Activated naive CD4-positive, alpha-beta T cell treated with anti-CD3 and anti-CD28 coated beads, Interleukin-2, amount 50 U/mL, for 72 hours (primary cell): ENCODE measurements at regions not wholly inside any gene's neighbourhood (a gene's known extent, or its start where the extent isn't known, plus 50 kb on each side); places are given as distances from the start of the nearest gene placed in this dataset.

Source experiments
- ATAC-seq, 2 donors: fragments of 150-1000 bp; cut with Tn5 transposase; 2 replicates each; pipeline ENCODE4 v1.10.0; 2021; ENCODE audit warnings: mild to moderate bottlenecking in 2 of 2, moderate library complexity in 2 of 2
- DNase-seq, 2 donors: peaks; one replicate each; pipeline ENCODE4 v3.0.0; 2021 to 2022; ENCODE audit warnings: low spot score in 2 of 2
- H3K27ac Mint-ChIP-seq, 2 donors: one replicate each; pipeline ENCODE4 v1.8.0; 2022; ENCODE audit warnings: mild to moderate bottlenecking in 2 of 2, mixed read lengths in 2 of 2
- H3K36me3 Mint-ChIP-seq, 2 donors: one replicate each; pipeline ENCODE4 v1.8.0; 2022; ENCODE audit warnings: mixed read lengths in 2 of 2
- H3K9me3 Mint-ChIP-seq, 2 donors: one replicate each; pipeline ENCODE4 v1.8.0; 2022; ENCODE audit warnings: mixed read lengths in 2 of 2

GRCh38 chr7:13290975-13291374 is 603.5 kb downstream of the ARL4A start:
- Mint-ChIP-seq H3K36me3 (no peaks in the 10 kb centered on the region), H3K27ac (no peak overlapping the region), H3K9me3 (no peaks in the 10 kb centered on the region)
- DNase-seq, result no peak
- no peak for ATAC-seq

- Mint-ChIP-seq H3K36me3 (no peaks in the 10 kb centered on the region), H3K27ac (no peak overlapping the region), H3K9me3 (no peaks in the 10 kb centered on the region)
- ATAC-seq, result no peak
- DNase-seq, result no peak
Measured at GRCh38 chr7:13293264-13294002, 606.0 kb downstream of the ARL4A start.

GRCh38 chr7:13307040-13307439 is 619.6 kb downstream of the ARL4A start:
- Mint-ChIP-seq H3K27ac (no peak overlapping the region), H3K9me3 (peaks cover 0 to 2% of the 10 kb centered on the region in 2 donors), H3K36me3 (no peaks in the 10 kb centered on the region)
- ATAC-seq (no peak), DNase-seq (no peak)

DNA sequence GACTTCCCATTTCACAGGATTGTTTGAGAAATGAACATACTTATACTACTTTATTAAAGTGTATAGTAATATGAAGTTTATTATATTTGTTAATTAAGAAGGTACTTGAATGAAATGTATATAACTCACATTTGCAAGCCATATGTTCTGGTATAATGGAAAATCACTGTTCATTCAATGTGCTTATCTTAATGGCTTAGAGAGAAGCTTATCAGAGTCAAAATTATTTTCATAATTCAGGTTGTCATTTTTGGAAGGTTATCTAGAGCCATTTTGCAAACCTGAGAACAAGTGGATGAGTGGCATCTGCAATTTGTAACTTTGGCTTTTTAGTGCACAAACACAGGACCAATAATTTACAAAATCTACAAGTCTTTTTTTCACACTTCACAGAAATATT is 621.0 kb downstream of the ARL4A start:
- H3K9me3 Mint-ChIP-seq, result peaks cover 0 to 6% of the 10 kb centered on the region in 2 donors
- no peak overlapping the region for H3K27ac Mint-ChIP-seq
- no peaks in the 10 kb centered on the region for H3K36me3 Mint-ChIP-seq
- DNase-seq (no peak), ATAC-seq (no peak)

- Mint-ChIP-seq H3K36me3 (no peaks in the 10 kb centered on the region), H3K27ac (no peak overlapping the region), H3K9me3 (peaks cover 0 to 6% of the 10 kb centered on the region in 2 donors)
- DNase-seq (no peak), ATAC-seq (no peak)
Measured at GRCh38 chr7:13309535-13309934, 622.1 kb downstream of the ARL4A start.

DNA sequence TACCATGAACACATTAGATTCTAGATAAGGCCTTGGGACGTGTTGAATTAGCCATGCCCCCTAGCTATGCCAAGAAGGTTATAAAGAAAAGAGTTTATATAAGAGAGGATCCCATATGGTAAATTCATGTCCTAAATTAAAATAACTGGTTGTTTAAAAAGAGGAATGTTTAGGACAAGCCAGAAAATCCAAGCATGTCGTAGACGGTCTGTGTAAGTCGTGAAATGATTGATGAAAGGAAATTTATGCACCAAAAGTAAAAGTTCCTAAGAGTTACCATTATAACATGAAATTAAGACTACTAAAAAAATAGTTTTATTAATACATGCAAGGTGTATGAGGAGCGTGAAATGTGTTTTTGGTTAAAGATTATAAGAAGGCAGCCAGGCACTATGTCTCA is 624.9 kb downstream of the ARL4A start:
- DNase-seq (no peak), ATAC-seq (no peak)
- Mint-ChIP-seq H3K27ac (no peak overlapping the region), H3K9me3 (peaks cover 0 to 6% of the 10 kb centered on the region in 2 donors), H3K36me3 (no peaks in the 10 kb centered on the region)

GRCh38 chr7:13320333-13320732 is 632.9 kb downstream of the ARL4A start:
- no peak overlapping the region for H3K27ac Mint-ChIP-seq
- ATAC-seq (no peak), DNase-seq (no peak)
- no peaks in the 10 kb centered on the region for H3K9me3 Mint-ChIP-seq
- H3K36me3 Mint-ChIP-seq, result no peaks in the 10 kb centered on the region

GRCh38 chr7:13321316-13321715 is 633.9 kb downstream of the ARL4A start:
- no peaks in the 10 kb centered on the region for H3K36me3 Mint-ChIP-seq
- ATAC-seq (no peak), DNase-seq (no peak)
- no peaks in the 10 kb centered on the region for H3K9me3 Mint-ChIP-seq
- no peak overlapping the region for H3K27ac Mint-ChIP-seq

DNA sequence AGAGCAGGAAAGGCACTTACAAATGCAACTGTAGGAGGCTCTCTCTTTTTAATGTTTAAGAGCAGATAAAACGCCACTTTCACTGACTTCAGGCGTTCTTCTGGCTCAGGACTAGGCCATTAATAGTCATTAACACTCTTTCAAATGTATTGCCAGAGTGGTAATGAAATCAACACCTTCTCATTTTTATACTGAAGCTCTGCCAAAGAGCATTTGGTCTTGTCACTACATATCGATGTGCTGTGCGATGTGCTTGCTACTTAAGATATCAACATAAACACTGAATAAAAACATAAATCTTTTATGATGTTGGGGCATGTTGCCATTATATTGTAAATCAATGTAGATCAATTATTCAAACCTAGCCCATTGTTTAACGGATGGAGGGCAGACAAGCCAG is 634.7 kb downstream of the ARL4A start:
- ATAC-seq (no peak), DNase-seq (no peak)
- Mint-ChIP-seq H3K36me3 (no peaks in the 10 kb centered on the region), H3K27ac (no peak overlapping the region), H3K9me3 (no peaks in the 10 kb centered on the region)

DNA sequence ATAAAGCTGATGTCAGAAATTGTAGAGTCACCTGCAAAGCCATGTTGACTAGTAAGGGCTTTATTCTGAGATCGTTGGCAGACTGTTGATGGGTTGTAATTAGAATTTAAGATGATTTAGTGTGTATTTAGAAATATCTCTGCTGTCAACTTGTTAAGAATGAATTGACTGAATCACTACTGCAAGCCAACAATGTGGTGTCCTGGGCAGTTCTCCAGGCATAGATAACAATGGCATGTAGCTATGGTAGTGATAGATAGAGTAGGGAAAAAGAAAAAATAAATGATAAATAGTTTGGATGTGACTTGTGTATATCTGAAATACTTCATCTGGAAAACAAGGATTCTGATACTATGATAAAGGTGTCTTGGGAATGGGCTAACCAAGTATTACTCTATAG is 640.2 kb downstream of the ARL4A start:
- DNase-seq (no peak), ATAC-seq (no peak)
- Mint-ChIP-seq H3K36me3 (no peaks in the 10 kb centered on the region), H3K27ac (no peak overlapping the region), H3K9me3 (peaks cover 0 to 5% of the 10 kb centered on the region in 2 donors)

- H3K36me3 Mint-ChIP-seq, result no peaks in the 10 kb centered on the region
- H3K9me3 Mint-ChIP-seq, result peaks cover 0 to 5% of the 10 kb centered on the region in 2 donors
- no peak for ATAC-seq
- no peak for DNase-seq
- no peak overlapping the region for H3K27ac Mint-ChIP-seq
Measured at GRCh38 chr7:13333371-13333770, 645.9 kb downstream of the ARL4A start.

- H3K36me3 Mint-ChIP-seq, result no peaks in the 10 kb centered on the region
- H3K9me3 Mint-ChIP-seq, result peaks cover 0 to 5% of the 10 kb centered on the region in 2 donors
- H3K27ac Mint-ChIP-seq, result no peak overlapping the region
- ATAC-seq, result no peak
- no peak for DNase-seq
Measured at GRCh38 chr7:13336227-13336626, 648.8 kb downstream of the ARL4A start.

DNA sequence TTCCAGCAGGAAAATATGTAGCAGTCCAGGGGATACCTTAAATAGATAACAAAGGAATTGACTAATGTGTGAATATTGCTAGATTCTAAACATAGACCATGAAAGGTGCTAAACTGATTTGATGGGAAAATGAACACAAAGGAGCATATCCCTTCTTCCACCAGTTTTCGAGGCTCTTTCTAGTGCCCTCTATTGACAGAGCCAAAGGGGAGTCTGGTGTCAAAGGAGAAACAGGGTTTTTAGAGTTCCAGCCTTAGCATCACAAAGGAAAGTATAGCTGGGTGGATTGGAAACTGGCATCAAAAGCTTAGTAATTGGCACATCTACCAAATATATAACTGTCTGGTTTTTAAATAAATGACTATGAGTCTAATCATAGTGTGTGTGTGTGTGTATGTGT is 636.8 kb downstream of the ETV1 start:
- Mint-ChIP-seq H3K36me3 (no peaks in the 10 kb centered on the region), H3K9me3 (no peaks in the 10 kb centered on the region), H3K27ac (no peak overlapping the region)
- DNase-seq (no peak), ATAC-seq (no peak)

- ATAC-seq (no peak), DNase-seq (no peak)
- no peak overlapping the region for H3K27ac Mint-ChIP-seq
- H3K9me3 Mint-ChIP-seq, result no peaks in the 10 kb centered on the region
- H3K36me3 Mint-ChIP-seq, result no peaks in the 10 kb centered on the region
Measured at GRCh38 chr7:13359656-13360055, 629.8 kb downstream of the ETV1 start.

DNA sequence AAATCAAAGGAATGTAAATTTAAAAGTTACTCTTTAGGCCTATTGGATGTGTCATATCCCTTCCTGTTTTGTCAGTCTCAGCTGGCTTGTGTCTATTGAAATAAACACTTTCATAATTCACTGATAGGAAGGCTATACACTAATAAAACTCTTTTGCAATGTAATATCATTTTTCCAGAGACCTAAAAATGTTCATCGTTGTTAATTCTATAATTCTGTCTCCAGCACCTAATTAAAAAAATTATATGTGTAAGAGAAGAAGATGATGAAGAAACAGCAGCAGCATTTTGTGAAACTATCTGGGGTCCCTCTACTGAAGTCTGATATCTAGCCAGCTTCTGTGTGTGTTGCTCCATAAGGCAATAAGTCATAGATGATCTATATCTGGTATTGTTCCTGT is 602.7 kb downstream of the ETV1 start:
- ATAC-seq, result no peak

DNA sequence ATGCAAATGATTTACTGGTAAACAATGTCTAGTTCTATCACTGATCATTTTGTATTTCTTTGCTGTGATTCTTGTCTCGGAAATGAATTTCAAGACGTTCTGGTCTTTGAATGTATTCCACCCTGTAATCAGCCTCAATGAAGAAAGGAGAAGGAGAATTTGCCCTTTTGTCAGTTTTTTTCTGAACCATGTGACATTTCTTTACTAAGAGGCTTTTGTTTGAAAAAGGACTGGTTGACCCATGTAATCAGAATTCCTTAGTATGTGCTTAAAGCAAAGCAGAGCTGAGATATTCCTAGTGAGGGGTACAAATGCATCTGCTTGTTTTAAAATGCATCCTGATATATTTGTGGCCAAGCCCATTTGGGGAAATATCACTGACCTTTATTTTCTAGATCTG is 581.6 kb downstream of the ETV1 start:
- peaks cover 3 to 5% of the 10 kb centered on the region in 2 donors for H3K9me3 Mint-ChIP-seq
- ATAC-seq, result no peak

More for the DNA sequence above, 602.7 kb downstream of the ETV1 start:
- Mint-ChIP-seq H3K9me3 (no peaks in the 10 kb centered on the region), H3K36me3 (no peaks in the 10 kb centered on the region), H3K27ac (no peak overlapping the region)
- DNase-seq, result no peak

GRCh38 chr7:13411151-13411550 is 578.3 kb downstream of the ETV1 start:
- H3K9me3 Mint-ChIP-seq, result peaks cover 0 to 3% of the 10 kb centered on the region in 2 donors
- no peak overlapping the region for H3K27ac Mint-ChIP-seq
- ATAC-seq, result no peak
- no peak for DNase-seq
- H3K36me3 Mint-ChIP-seq, result no peaks in the 10 kb centered on the region

More for the DNA sequence above, 581.6 kb downstream of the ETV1 start:
- Mint-ChIP-seq H3K36me3 (no peaks in the 10 kb centered on the region), H3K27ac (no peak overlapping the region)
- DNase-seq, result no peak

DNA sequence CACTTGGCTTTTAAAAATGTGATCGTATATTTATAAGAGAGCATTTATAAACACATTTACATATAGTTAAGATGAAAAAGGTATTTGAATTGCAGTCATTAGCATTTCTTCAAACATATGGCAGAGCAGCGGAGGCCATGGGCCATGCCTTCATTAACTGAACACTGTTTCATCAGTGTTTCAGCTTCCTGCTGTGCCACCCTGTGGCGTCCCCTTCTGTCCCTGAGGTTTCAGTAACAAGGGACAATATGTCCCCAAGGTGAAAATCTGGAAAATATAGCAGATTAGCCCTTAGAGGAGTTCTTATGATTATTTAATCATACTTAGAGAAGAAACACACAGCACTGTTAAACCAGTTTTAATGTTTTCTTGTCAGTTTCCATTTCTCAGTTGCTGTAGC is 577.8 kb downstream of the ETV1 start:
- Mint-ChIP-seq H3K36me3 (no peaks in the 10 kb centered on the region), H3K27ac (no peak overlapping the region), H3K9me3 (peaks cover 0 to 3% of the 10 kb centered on the region in 2 donors)
- DNase-seq (no peak), ATAC-seq (no peak)
